ENCODE measurements at regions not wholly inside any gene's neighbourhood (a gene's known extent, or its start where the extent isn't known, plus 50 kb on each side); places are given as distances from the start of the nearest gene placed in this dataset.

DNA sequence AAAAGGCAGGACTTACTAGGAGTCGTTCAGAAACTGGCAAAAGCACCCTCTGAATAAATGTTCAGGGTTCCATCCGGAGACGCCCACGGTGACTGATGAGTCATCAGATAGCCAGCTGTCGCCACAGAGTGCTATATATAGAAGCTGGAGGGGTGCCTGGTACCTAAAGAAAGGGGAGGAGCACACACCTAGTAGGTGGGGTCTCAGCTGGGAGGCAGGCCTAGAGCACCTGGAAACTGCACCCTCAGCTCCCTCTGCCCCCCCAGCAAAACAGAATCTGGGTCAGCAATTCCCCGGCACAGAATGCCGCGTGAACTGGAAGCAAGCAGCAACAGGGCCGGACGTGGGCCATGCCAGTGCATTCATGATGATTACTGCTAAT is 242.0 kb downstream of the BCOR start:
- H3K4me1 ChIP-seq (ENCODE audit: insufficient read depth), result peaks cover 9% of the 10 kb centered on the region; the same call in 1 of the 2 replicates
- no peaks in the 10 kb centered on the region for H4K20me1 ChIP-seq (ENCODE audit: insufficient read depth)
- no peaks in the 10 kb centered on the region for H3K27me3 ChIP-seq (replicated peaks; ENCODE audit: insufficient read depth)
- in situ Hi-C loops (cut with MboI), result no loop called here
- no peaks in the 10 kb centered on the region for H3K36me3 ChIP-seq (ENCODE audit: low read depth)
- H3F3A ChIP-seq (ENCODE audit: insufficient read depth), result no peaks in the 10 kb centered on the region
- no peaks in the 10 kb centered on the region for H3K79me2 ChIP-seq (ENCODE audit: insufficient read depth)
- no peak overlapping the region for H3K27ac ChIP-seq
- H3K9me2 ChIP-seq (ENCODE audit: insufficient read depth), result no peaks in the 10 kb centered on the region
- DNase-seq, result peak; percentile 62
- 0 to 17% methylated on average over 2 to 10 of the region's 10 CpGs for WGBS, 2 experiments (ENCODE audit: low coverage in 1 of 2, low lambda C conversion rate in 2 of 2, missing lambda C conversion rate in 2 of 2)
- H2AFZ ChIP-seq, result no peak overlapping the region
- H3K9ac ChIP-seq, result no peak overlapping the region
- no peak for TF ChIP-seq EZH2phosphoT487 (IDR thresholded peaks at IDR 0.05; ENCODE audit: insufficient read depth, low read depth)
- TF ChIP-seq EZH2 (IDR thresholded peaks at IDR 0.05; ENCODE audit: insufficient read depth, poor library complexity, severe bottlenecking), result no peak
- H3K4me2 ChIP-seq (ENCODE audit: unreplicated experiment), result peak overlapping the region; percentile 7
- H3K4me3 ChIP-seq, result no peak overlapping the region
- H3K9me3 ChIP-seq (ENCODE audit: low read depth), result no peaks in the 10 kb centered on the region

DNA sequence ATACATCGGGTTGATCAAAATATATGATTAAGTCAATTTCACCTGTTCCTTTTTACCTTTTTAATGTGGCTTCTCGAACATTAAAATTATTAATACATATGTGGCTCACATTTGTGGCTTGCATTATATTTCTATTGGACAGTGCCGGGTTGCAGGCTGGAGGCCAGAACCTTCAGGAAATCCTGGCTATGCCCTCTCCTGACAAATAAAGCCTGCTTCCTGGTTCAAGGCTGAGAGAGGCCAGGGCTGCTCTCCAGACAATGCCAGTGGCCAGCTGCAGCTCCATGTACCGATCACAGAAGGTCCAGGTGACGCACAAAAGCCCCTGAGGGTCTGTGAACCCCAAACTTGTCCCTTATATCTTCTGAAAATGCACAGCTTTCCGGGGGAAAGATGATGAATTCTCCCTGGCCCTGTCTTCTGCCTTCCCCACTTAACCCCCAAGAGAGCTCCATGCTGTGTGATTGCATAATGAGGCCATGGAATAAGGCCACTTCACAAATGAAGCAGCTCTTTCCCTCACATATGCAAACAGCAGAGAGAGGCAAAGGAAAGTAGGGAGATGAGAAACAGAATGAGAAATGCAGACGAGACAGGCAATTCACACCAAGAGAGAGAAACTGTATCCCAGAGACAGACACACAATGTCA is 241.2 kb downstream of the BCOR start:
- Histone ChIP-seq H3F3A (ENCODE audit: insufficient read depth) (no peaks in the 10 kb centered on the region), H3K4me3 (no peak overlapping the region), H3K79me2 (ENCODE audit: insufficient read depth) (no peaks in the 10 kb centered on the region), H3K9me3 (ENCODE audit: low read depth) (no peaks in the 10 kb centered on the region), H2AFZ (no peak overlapping the region), H3K27me3 (replicated peaks; ENCODE audit: insufficient read depth) (no peaks in the 10 kb centered on the region), H3K4me2 (ENCODE audit: unreplicated experiment) (no peak overlapping the region), H3K9ac (no peak overlapping the region), H3K4me1 (ENCODE audit: insufficient read depth) (peaks cover 9% of the 10 kb centered on the region; the same call in 1 of the 2 replicates), H3K9me2 (ENCODE audit: insufficient read depth) (no peaks in the 10 kb centered on the region), H4K20me1 (ENCODE audit: insufficient read depth) (no peaks in the 10 kb centered on the region), H3K27ac (no peak overlapping the region), H3K36me3 (ENCODE audit: low read depth) (no peaks in the 10 kb centered on the region)
- TF ChIP-seq EZH2phosphoT487 (IDR thresholded peaks at IDR 0.05; ENCODE audit: insufficient read depth, low read depth), result no peak
- TF ChIP-seq EZH2 (IDR thresholded peaks at IDR 0.05; ENCODE audit: insufficient read depth, poor library complexity, severe bottlenecking), result no peak
- WGBS, 2 experiments (ENCODE audit: low coverage in 1 of 2, low lambda C conversion rate in 2 of 2, missing lambda C conversion rate in 2 of 2), result 77 to 82% methylated on average over 7 of the region's 7 CpGs
- in situ Hi-C loops (cut with MboI), result no loop called here
- DNase-seq, result no peak

DNA sequence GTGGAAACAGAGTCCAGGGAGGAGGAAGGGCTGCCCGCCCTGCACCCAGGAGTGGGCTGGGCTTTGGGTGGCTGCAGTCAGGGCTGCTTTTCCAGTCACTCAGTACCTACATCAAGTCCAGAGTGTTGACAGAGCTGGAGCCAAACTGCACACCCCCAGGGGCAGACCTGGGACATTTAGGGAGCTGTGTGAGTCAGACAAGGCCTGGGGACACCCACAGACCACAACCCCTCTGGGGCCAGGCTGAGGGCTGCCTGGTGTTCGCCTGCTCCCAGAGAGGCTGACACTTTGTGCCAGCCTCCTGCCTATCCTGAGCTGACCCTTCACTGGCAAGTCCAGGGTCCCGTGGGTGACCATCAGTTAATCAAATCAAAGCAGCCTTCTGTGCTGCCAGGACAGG is 240.0 kb downstream of the BCOR start:
- no peaks in the 10 kb centered on the region for H3K27me3 ChIP-seq (replicated peaks; ENCODE audit: insufficient read depth)
- no peak overlapping the region for H2AFZ ChIP-seq
- WGBS, 2 experiments (ENCODE audit: low coverage in 1 of 2, low lambda C conversion rate in 2 of 2, missing lambda C conversion rate in 2 of 2), result 50 to 88% methylated on average over 1 to 2 of the region's 3 CpGs
- no peaks in the 10 kb centered on the region for H3K9me2 ChIP-seq (ENCODE audit: insufficient read depth)
- H3K79me2 ChIP-seq (ENCODE audit: insufficient read depth), result no peaks in the 10 kb centered on the region
- no peaks in the 10 kb centered on the region for H3K9me3 ChIP-seq (ENCODE audit: low read depth)
- no peak for TF ChIP-seq EZH2phosphoT487 (IDR thresholded peaks at IDR 0.05; ENCODE audit: insufficient read depth, low read depth)
- no peak for TF ChIP-seq EZH2 (IDR thresholded peaks at IDR 0.05; ENCODE audit: insufficient read depth, poor library complexity, severe bottlenecking)
- DNase-seq, result no peak
- no peak overlapping the region for H3K9ac ChIP-seq
- no peak overlapping the region for H3K4me2 ChIP-seq (ENCODE audit: unreplicated experiment)
- peaks cover 9% of the 10 kb centered on the region; the same call in 1 of the 2 replicates for H3K4me1 ChIP-seq (ENCODE audit: insufficient read depth)
- in situ Hi-C loops (cut with MboI), result no loop called here
- H4K20me1 ChIP-seq (ENCODE audit: insufficient read depth), result no peaks in the 10 kb centered on the region
- no peak overlapping the region for H3K27ac ChIP-seq
- no peaks in the 10 kb centered on the region for H3K36me3 ChIP-seq (ENCODE audit: low read depth)
- H3F3A ChIP-seq (ENCODE audit: insufficient read depth), result no peaks in the 10 kb centered on the region
- no peak overlapping the region for H3K4me3 ChIP-seq

DNA sequence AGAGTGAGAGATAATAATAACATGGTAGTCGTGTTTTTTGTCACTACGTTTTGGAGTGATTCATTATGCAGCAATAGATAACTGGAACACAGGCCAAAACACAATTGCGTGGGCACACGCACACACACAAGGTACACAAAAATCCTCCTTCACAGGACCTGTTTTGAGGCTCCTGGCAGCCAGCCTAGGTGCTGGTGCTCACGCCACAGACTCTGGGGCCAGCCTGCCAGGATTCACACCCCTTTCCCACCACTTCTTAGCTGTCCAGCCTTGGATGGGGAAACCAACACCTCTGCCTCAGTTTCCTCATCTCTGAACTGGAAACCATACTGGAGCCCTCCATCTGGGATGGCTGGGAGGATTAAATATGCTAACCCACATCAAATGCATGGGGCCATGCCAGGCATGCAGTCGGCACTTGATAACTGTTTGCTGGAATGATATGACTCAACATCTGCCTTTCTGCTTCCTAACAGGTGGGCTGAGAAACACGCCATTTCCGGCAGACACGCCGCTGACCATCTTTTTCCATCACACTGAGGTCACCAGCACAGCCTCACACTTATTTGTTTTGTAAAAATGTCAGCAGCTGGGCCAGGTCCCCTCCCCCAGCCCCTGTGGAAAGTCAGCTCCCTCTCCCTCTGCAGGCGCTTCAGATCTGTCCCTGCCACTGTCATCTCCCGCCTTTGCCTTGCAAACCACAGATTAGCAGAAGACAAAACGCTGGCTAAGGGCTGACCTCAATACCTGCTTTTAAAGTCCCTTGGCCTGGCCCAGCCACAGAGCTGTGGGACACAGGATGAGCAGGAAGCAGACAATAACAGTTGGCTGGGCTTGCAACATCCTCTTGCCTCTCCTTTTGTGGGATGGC is 237.5 kb downstream of the BCOR start:
- no peaks in the 10 kb centered on the region for H3F3A ChIP-seq (ENCODE audit: insufficient read depth)
- H3K36me3 ChIP-seq (ENCODE audit: low read depth), result no peaks in the 10 kb centered on the region
- 34 to 35% methylated on average over 12 of the region's 13 CpGs for WGBS, 2 experiments (ENCODE audit: low coverage in 1 of 2, low lambda C conversion rate in 2 of 2, missing lambda C conversion rate in 2 of 2)
- H3K4me1 ChIP-seq (ENCODE audit: insufficient read depth), result peaks cover 8% of the 10 kb centered on the region; the same call in 1 of the 2 replicates
- in situ Hi-C loops (cut with MboI), result no loop called here
- H3K27me3 ChIP-seq (replicated peaks; ENCODE audit: insufficient read depth), result no peaks in the 10 kb centered on the region
- H3K27ac ChIP-seq, result no peak overlapping the region
- H3K9me2 ChIP-seq (ENCODE audit: insufficient read depth), result no peaks in the 10 kb centered on the region
- no peak overlapping the region for H3K9ac ChIP-seq
- no peak overlapping the region for H3K4me2 ChIP-seq (ENCODE audit: unreplicated experiment)
- TF ChIP-seq EZH2 (IDR thresholded peaks at IDR 0.05; ENCODE audit: insufficient read depth, poor library complexity, severe bottlenecking) (no peak), EZH2phosphoT487 (IDR thresholded peaks at IDR 0.05; ENCODE audit: insufficient read depth, low read depth) (no peak)
- peak; percentile 65 for DNase-seq
- no peaks in the 10 kb centered on the region for H4K20me1 ChIP-seq (ENCODE audit: insufficient read depth)
- H3K79me2 ChIP-seq (ENCODE audit: insufficient read depth), result no peaks in the 10 kb centered on the region
- H3K9me3 ChIP-seq (ENCODE audit: low read depth), result no peaks in the 10 kb centered on the region
- no peak overlapping the region for H3K4me3 ChIP-seq
- no peak overlapping the region for H2AFZ ChIP-seq
